HCT116 (cell line): ENCODE measurements at regions not wholly inside any gene's neighbourhood (a gene's known extent, or its start where the extent isn't known, plus 50 kb on each side); places are given as distances from the start of the nearest gene placed in this dataset.

Experiments
- ATAC-seq: fragments of 200-7000 bp; cut with Tn5 transposase; 2 replicates; pipeline ENCODE4 v1.9.1; 2020; ENCODE audit warnings: mild to moderate bottlenecking, moderate library complexity
- BruUV-seq: library from RNA; stranded (reverse); fragments of 400-500 nt; replicated peaks from 2 replicates; lab custom pipeline; 2021; lab: Mats Ljungman, UMichigan
- CTCF ChIA-PET: fragments of 300-600 bp; sonication (Branson Sonifier 250); formaldehyde crosslinking; loops from one replicate; lab custom pipeline; 2021; ENCODE audit warnings: antibody characterized with exemption; lab: Charles Lee
- POLR2A ChIA-PET: fragments of 300-600, 350-600 bp; sonication (Branson Sonifier 250); formaldehyde crosslinking; loops from one replicate; lab custom pipeline; 2021; ENCODE audit warnings: antibody characterized with exemption; lab: Charles Lee
- RAD21 ChIA-PET, 2 experiments: fragments of 300-600 bp; sonication (Branson Sonifier 250); formaldehyde crosslinking; loops; one replicate each; lab custom pipeline; 2023; ENCODE audit warnings: low total read pairs in 2 of 2; ENCODE audit not compliant: uncharacterized antibody in 2 of 2, unreplicated experiment in 2 of 2, low non-redundant PET in 1 of 2; lab: Charles Lee
- DNase-seq: peaks from one replicate; pipeline ENCODE4 v3.0.0-alpha.2; 2010; ENCODE audit warnings: low read depth, low spot score
- H2AFZ ChIP-seq: fragments of 200-600 bp; shearing (Covaris generic), sonication (generic); 2 replicates; pipeline ENCODE4 v1.6.1; 2017; ENCODE audit warnings: low read depth, mixed run types, mixed read lengths, antibody characterized with exemption, low read length; ENCODE audit not compliant: poor library complexity, severe bottlenecking
- H3K27ac ChIP-seq: 2 replicates; pipeline ENCODE4 v1.5.1; 2012; ENCODE audit warnings: low read depth, low read length
- H3K27me3 ChIP-seq: fragments of 200-600 bp; sonication (generic); 2 replicates; pipeline ENCODE4 v1.6.1; 2016; ENCODE audit warnings: mixed run types, low read length, mixed read lengths; ENCODE audit not compliant: insufficient read depth
- H3K36me3 ChIP-seq, 2 experiments: fragments of 200-500 bp in 1 of 2; fragments of 200-600 bp in 1 of 2; sonication (Bioruptor generic) in 1 of 2; sonication (generic) in 1 of 2; 2 replicates each; pipeline versions ENCODE4 v1.5.1 to v1.6.1; 2014 to 2016; ENCODE audit warnings: low read length in 2 of 2, inconsistent platforms in 1 of 2, mixed read lengths in 1 of 2, mixed run types in 1 of 2; ENCODE audit not compliant: insufficient read depth in 2 of 2, control insufficient read depth in 1 of 2
- H3K4me1 ChIP-seq, 2 experiments: fragments of 200-600 bp in 1 of 2; sonication (generic) in 1 of 2; 2 replicates each; pipeline versions ENCODE4 v1.5.1 to v1.6.1; 2012 to 2017; ENCODE audit warnings: low read length in 2 of 2, inconsistent platforms in 1 of 2, mild to moderate bottlenecking in 1 of 2, mixed read lengths in 1 of 2, mixed run types in 1 of 2, moderate library complexity in 1 of 2; ENCODE audit not compliant: insufficient read depth in 2 of 2, control insufficient read depth in 1 of 2
- H3K4me2 ChIP-seq: fragments of 200-600 bp; sonication (generic); 2 replicates; pipeline ENCODE4 v1.6.1; 2017; ENCODE audit warnings: mixed run types, low read length, mixed read lengths
- H3K4me3 ChIP-seq, 2 experiments: fragments of 200-600 bp in 1 of 2; sonication (generic) in 1 of 2; replicated peaks in 1 of 2; 2 replicates each; pipeline ENCODE4 v1.5.1; 2011 to 2016; ENCODE audit warnings: low read length in 2 of 2, control low read depth in 1 of 2, low read depth in 1 of 2, mild to moderate bottlenecking in 1 of 2, mixed read lengths in 1 of 2, mixed run types in 1 of 2
- H3K79me2 ChIP-seq: fragments of 200-600 bp; sonication (generic); 2 replicates; pipeline ENCODE4 v1.6.1; 2017; ENCODE audit warnings: mild to moderate bottlenecking, mixed run types, low read length, moderate library complexity, mixed read lengths; ENCODE audit not compliant: insufficient read depth
- H3K9ac ChIP-seq: fragments of 200-600 bp; sonication (generic); 2 replicates; pipeline ENCODE4 v1.6.1; 2016; ENCODE audit warnings: low read length, mixed read lengths
- H3K9me2 ChIP-seq: fragments of 200-600 bp; sonication (generic), shearing (Covaris generic); 2 replicates; pipeline ENCODE4 v1.6.1; 2017; ENCODE audit warnings: mixed run types, mild to moderate bottlenecking, moderate library complexity; ENCODE audit not compliant: insufficient read depth
- H3K9me3 ChIP-seq, 2 experiments: fragments of 200-500 bp in 1 of 2; fragments of 200-600 bp in 1 of 2; sonication (Bioruptor generic) in 1 of 2; sonication (generic) in 1 of 2; 2 replicates each; pipeline ENCODE4 v1.6.1; 2014 to 2017; ENCODE audit warnings: low read length in 2 of 2, mixed read lengths in 2 of 2, inconsistent platforms in 1 of 2, low read depth in 1 of 2, mild to moderate bottlenecking in 1 of 2, mixed run types in 1 of 2, moderate library complexity in 1 of 2; ENCODE audit not compliant: control insufficient read depth in 1 of 2, insufficient read depth in 1 of 2
- H4K20me1 ChIP-seq: fragments of 200-600 bp; sonication (generic), shearing (Covaris generic); 2 replicates; pipeline ENCODE4 v1.6.1; 2017; ENCODE audit warnings: mixed run types, mild to moderate bottlenecking, moderate library complexity; ENCODE audit not compliant: insufficient read depth
- ATF3 ChIP-seq: IDR thresholded peaks from 2 replicates; pipeline ENCODE4 v1.6.1; 2012
- CBX3 ChIP-seq: IDR thresholded peaks from 2 replicates; pipeline ENCODE4 v1.6.1; 2012; ENCODE audit warnings: low read depth
- CEBPB ChIP-seq: IDR thresholded peaks from 2 replicates; pipeline ENCODE4 v1.6.1; 2012; ENCODE audit warnings: low read depth
- ELF1 ChIP-seq: IDR thresholded peaks from 2 replicates; pipeline ENCODE4 v1.6.1; 2012; ENCODE audit warnings: low read depth, borderline replicate concordance
- EZH2 ChIP-seq: fragments of 200-600 bp; sonication (generic); IDR thresholded peaks from 2 replicates; pipeline ENCODE4 v1.6.1; 2017; ENCODE audit warnings: antibody characterized with exemption, mixed run types
- FOSL1 ChIP-seq: IDR thresholded peaks from 2 replicates; pipeline ENCODE4 v1.6.1; 2012; ENCODE audit warnings: low read depth
- JUND ChIP-seq: IDR thresholded peaks from 2 replicates; pipeline ENCODE4 v1.6.1; 2012
- POLR2AphosphoS5 ChIP-seq: IDR thresholded peaks from 2 replicates; pipeline ENCODE4 v1.6.1; 2011; ENCODE audit warnings: mild to moderate bottlenecking, low read depth, low read length, moderate library complexity
- RAD21 ChIP-seq: IDR thresholded peaks from 2 replicates; pipeline ENCODE4 v1.6.1; 2012; ENCODE audit warnings: low read depth, mild to moderate bottlenecking
- REST ChIP-seq: IDR thresholded peaks from 2 replicates; pipeline ENCODE4 v1.6.1; 2012; ENCODE audit warnings: low read depth
- SIN3A ChIP-seq: IDR thresholded peaks from 2 replicates; pipeline ENCODE4 v1.6.1; 2012; ENCODE audit warnings: low read depth
- YY1 ChIP-seq: IDR thresholded peaks from 2 replicates; pipeline ENCODE4 v1.6.1; 2011; ENCODE audit warnings: low read length, low read depth, moderate library complexity, mild to moderate bottlenecking; ENCODE audit not compliant: insufficient replicate concordance; ENCODE audit errors: extremely low read depth
- ZFX ChIP-seq: fragments of 450-650 bp; IDR thresholded peaks from 2 replicates; pipeline ENCODE4 v1.6.1; 2017
- ZNF274 ChIP-seq: fragments of 200-500 bp; sonication (Bioruptor generic); IDR thresholded peaks from 2 replicates; pipeline ENCODE4 v1.6.1; 2014; ENCODE audit warnings: mild to moderate bottlenecking, low read depth, low read length, inconsistent platforms
- intact Hi-C: fragments of 100-400 bp; cut with micrococcal nuclease; formaldehyde crosslinking; loops from 2 replicates; pipeline ENCODE4 v1.10.0; 2022

GRCh38 chr10:118213436-118213835, 128.7 kb downstream of the FAM204A start:
- H4K20me1 ChIP-seq = no peaks in the 10 kb centered on the region
- no peaks in the 10 kb centered on the region for H3K36me3 ChIP-seq
- no peak for TF ChIP-seq JUND
- no peak for TF ChIP-seq RAD21
- TF ChIP-seq ELF1 = no peak
- TF ChIP-seq ZNF274 = no peak
- TF ChIP-seq SIN3A = no peak
- TF ChIP-seq YY1 = no peak
- no peak for TF ChIP-seq ZFX
- no peak for TF ChIP-seq EZH2
- no peak for TF ChIP-seq ATF3
- TF ChIP-seq FOSL1 = no peak
- no peak for TF ChIP-seq CEBPB
- TF ChIP-seq POLR2AphosphoS5 = no peak
- TF ChIP-seq REST = no peak
- TF ChIP-seq CBX3 = no peak
- TF ChIP-seq, all 23 proteins: peak for 0
- no peak overlapping the region for H3K27ac ChIP-seq
- H3K4me1 ChIP-seq = no peaks in the 10 kb centered on the region
- no peaks in the 10 kb centered on the region for H3K9me3 ChIP-seq
- no peak for ATAC-seq
- H2AFZ ChIP-seq = no peak overlapping the region
- H3K4me3 ChIP-seq = no peak overlapping the region
- intact Hi-C loops = no loop called here
- ChIA-PET RAD21 (no interaction called here), POLR2A (no interaction called here), CTCF (interaction anchor here (1.4 kb wide), 1 partner anchor 46 kb away, joined by 4 read pairs; no protein-coding TSS in a partner anchor)
- no peak overlapping the region for H3K9ac ChIP-seq
- no peak for DNase-seq
- peaks cover 8% of the 10 kb centered on the region; the same call in 1 of the 2 replicates for H3K27me3 ChIP-seq
- H3K79me2 ChIP-seq = no peaks in the 10 kb centered on the region
- no TSS peak for BruUV-seq
- no peak overlapping the region for H3K4me2 ChIP-seq
- H3K9me2 ChIP-seq = no peaks in the 10 kb centered on the region
